OCI-LY7 (cell line): ENCODE measurements at regions not wholly inside any gene's neighbourhood (a gene's known extent, or its start where the extent isn't known, plus 50 kb on each side); places are given as distances from the start of the nearest gene placed in this dataset.

ENCODE experiments used
- BruUV-seq: library from RNA; stranded (reverse); fragments of 400-500 nt; replicated peaks from 2 replicates; lab custom pipeline; 2021; lab: Mats Ljungman, UMichigan
- CTCF ChIA-PET: fragments of 300-600 bp; sonication (Branson Sonifier 250); formaldehyde crosslinking; loops from one replicate; lab custom pipeline; 2022; ENCODE audit warnings: antibody characterized with exemption; ENCODE audit not compliant: unreplicated experiment; lab: Charles Lee
- POLR2A ChIA-PET: fragments of 300-600 bp; sonication (Branson Sonifier 250); formaldehyde crosslinking; loops from one replicate; lab custom pipeline; 2022; ENCODE audit warnings: antibody characterized with exemption; lab: Charles Lee
- DNase-seq: peaks from one replicate; pipeline ENCODE4 v3.0.0-alpha.2; 2015; ENCODE audit warnings: low spot score
- H2AFZ ChIP-seq: fragments of 200-600 bp; sonication (generic), shearing (Covaris generic); 2 replicates; pipeline ENCODE4 v1.6.1; 2014; ENCODE audit warnings: mild to moderate bottlenecking, antibody characterized with exemption, low read length, moderate library complexity
- H3K27ac ChIP-seq: fragments of 200-600 bp; sonication (generic); 2 replicates; pipeline ENCODE4 v1.5.1; 2014; ENCODE audit warnings: mixed run types, low read depth, mild to moderate bottlenecking, moderate library complexity, low read length, inconsistent platforms; ENCODE audit not compliant: poor library complexity, severe bottlenecking
- H3K36me3 ChIP-seq: fragments of 200-600 bp; sonication (generic); 2 replicates; pipeline ENCODE4 v1.6.1; 2014; ENCODE audit warnings: mild to moderate bottlenecking, antibody characterized with exemption, low read length, moderate library complexity, mixed read lengths; ENCODE audit not compliant: insufficient read depth
- H3K4me1 ChIP-seq: fragments of 200-600 bp; sonication (generic); 2 replicates; pipeline ENCODE4 v1.5.1; 2014; ENCODE audit warnings: mild to moderate bottlenecking, low read length; ENCODE audit not compliant: insufficient read depth, poor library complexity, severe bottlenecking
- H3K4me2 ChIP-seq: fragments of 200-600 bp; sonication (generic); 2 replicates; pipeline ENCODE4 v1.6.1; 2014; ENCODE audit warnings: mild to moderate bottlenecking, low read length
- H3K4me3 ChIP-seq: fragments of 200-600 bp; sonication (generic); 2 replicates; pipeline ENCODE4 v1.5.1; 2014; ENCODE audit warnings: mild to moderate bottlenecking, low read depth, low read length; ENCODE audit not compliant: poor library complexity, severe bottlenecking
- H3K79me2 ChIP-seq: fragments of 200-600 bp; sonication (generic); 2 replicates; pipeline ENCODE4 v1.6.1; 2016; ENCODE audit warnings: low read depth, mild to moderate bottlenecking, low read length, moderate library complexity, mixed read lengths; ENCODE audit not compliant: insufficient read depth
- H3K9me2 ChIP-seq: fragments of 200-600 bp; sonication (generic); 2 replicates; pipeline ENCODE4 v1.6.1; 2016; ENCODE audit warnings: mild to moderate bottlenecking, low read length, mixed read lengths; ENCODE audit not compliant: insufficient read depth
- H3K9me3 ChIP-seq: fragments of 200-600 bp; sonication (generic); 2 replicates; pipeline ENCODE4 v1.6.1; 2014; ENCODE audit warnings: mild to moderate bottlenecking, mixed run types, low read length, mixed read lengths
- H4K20me1 ChIP-seq: fragments of 200-600 bp; sonication (generic); 2 replicates; pipeline ENCODE4 v1.6.1; 2014; ENCODE audit warnings: mild to moderate bottlenecking, antibody characterized with exemption, low read length, moderate library complexity, mixed read lengths; ENCODE audit not compliant: insufficient read depth
- EZH2phosphoT487 ChIP-seq: fragments of 200-600 bp; sonication (generic); IDR thresholded peaks from 2 replicates; pipeline ENCODE4 v1.6.1; 2018; ENCODE audit warnings: low read depth, borderline replicate concordance, mild to moderate bottlenecking, mixed run types, antibody characterized with exemption, low read length, moderate library complexity, mixed read lengths
- intact Hi-C: fragments of 100-400 bp; cut with micrococcal nuclease; formaldehyde crosslinking; loops from one replicate; pipeline ENCODE4 v1.10.0; 2022; ENCODE audit not compliant: unreplicated experiment
- TF ChIP-seq, protein P1 (sequence below): fragments of 200-600 bp; sonication (generic); conservative IDR thresholded peaks from 2 replicates; pipeline ENCODE4 v1.5.1; 2014; ENCODE audit warnings: mild to moderate bottlenecking, antibody characterized with exemption, low read length, moderate library complexity, mixed read lengths

DNA sequence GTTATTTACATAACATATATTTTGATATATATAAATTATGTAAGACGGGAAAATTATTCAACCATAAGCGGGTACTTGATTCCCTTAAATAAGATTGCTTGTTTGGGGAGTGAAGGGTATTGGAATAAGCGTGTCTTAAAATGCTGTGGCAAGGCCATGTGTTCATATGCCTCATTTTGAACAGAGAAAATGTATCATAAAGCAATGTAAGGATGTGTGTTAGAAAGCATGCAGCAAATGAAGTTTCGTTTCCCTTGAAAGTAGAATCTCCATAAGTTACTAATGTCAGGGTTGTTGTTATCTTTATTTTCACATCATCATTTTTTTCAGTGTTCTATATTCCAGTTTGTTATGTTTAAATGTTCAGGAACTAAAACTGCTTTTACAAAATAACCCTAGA is 465.6 kb downstream of the FOXG1 start:
- Histone ChIP-seq H4K20me1 (no peaks in the 10 kb centered on the region), H3K9me2 (no peaks in the 10 kb centered on the region), H3K4me1 (no peaks in the 10 kb centered on the region), H2AFZ (no peak overlapping the region), H3K36me3 (no peaks in the 10 kb centered on the region), H3K4me2 (no peak overlapping the region), H3K9me3 (no peaks in the 10 kb centered on the region), H3K79me2 (no peaks in the 10 kb centered on the region), H3K27ac (no peak overlapping the region), H3K4me3 (no peak overlapping the region)
- CTCF ChIA-PET, result no interaction called here
- no peak for TF ChIP-seq EZH2phosphoT487
- TF ChIP-seq, protein P1, sequence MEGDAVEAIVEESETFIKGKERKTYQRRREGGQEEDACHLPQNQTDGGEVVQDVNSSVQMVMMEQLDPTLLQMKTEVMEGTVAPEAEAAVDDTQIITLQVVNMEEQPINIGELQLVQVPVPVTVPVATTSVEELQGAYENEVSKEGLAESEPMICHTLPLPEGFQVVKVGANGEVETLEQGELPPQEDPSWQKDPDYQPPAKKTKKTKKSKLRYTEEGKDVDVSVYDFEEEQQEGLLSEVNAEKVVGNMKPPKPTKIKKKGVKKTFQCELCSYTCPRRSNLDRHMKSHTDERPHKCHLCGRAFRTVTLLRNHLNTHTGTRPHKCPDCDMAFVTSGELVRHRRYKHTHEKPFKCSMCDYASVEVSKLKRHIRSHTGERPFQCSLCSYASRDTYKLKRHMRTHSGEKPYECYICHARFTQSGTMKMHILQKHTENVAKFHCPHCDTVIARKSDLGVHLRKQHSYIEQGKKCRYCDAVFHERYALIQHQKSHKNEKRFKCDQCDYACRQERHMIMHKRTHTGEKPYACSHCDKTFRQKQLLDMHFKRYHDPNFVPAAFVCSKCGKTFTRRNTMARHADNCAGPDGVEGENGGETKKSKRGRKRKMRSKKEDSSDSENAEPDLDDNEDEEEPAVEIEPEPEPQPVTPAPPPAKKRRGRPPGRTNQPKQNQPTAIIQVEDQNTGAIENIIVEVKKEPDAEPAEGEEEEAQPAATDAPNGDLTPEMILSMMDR, result no peak
- BruUV-seq, result no TSS peak
- POLR2A ChIA-PET, result interaction anchor here (0.6 kb wide), 1 partner anchor 489 kb away, joined by 3 read pairs; no protein-coding TSS in a partner anchor
- intact Hi-C loops, result no loop called here
- no peak for DNase-seq

DNA sequence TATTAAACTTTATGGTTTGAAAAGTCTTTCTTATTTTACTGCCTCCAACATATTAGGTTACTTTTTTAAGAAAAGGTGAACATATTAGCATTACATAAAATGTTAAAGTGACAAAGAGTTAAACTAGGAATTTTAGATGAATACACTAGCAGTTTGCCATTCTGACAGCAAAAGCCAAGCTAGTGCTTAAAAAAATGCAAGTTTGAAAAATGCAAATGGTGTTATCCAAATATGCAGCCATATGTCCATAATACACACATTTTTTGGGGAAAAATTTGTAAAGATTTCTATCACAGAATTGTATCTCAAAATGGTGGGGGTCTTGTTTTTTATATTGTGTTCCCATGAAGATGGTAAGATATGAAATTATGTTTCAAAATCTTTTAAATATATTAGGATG is 466.1 kb downstream of the FOXG1 start:
- Histone ChIP-seq H3K79me2 (no peaks in the 10 kb centered on the region), H3K4me1 (no peaks in the 10 kb centered on the region), H3K9me2 (no peaks in the 10 kb centered on the region), H3K36me3 (no peaks in the 10 kb centered on the region), H3K9me3 (no peaks in the 10 kb centered on the region), H3K4me2 (no peak overlapping the region), H3K27ac (no peak overlapping the region), H4K20me1 (no peaks in the 10 kb centered on the region), H2AFZ (no peak overlapping the region), H3K4me3 (no peak overlapping the region)
- no TSS peak for BruUV-seq
- ChIA-PET POLR2A (interaction anchor here (0.6 kb wide), 1 partner anchor 489 kb away, joined by 3 read pairs; no protein-coding TSS in a partner anchor), CTCF (no interaction called here)
- no peak for DNase-seq
- intact Hi-C loops, result no loop called here
- TF ChIP-seq, protein P1, result no peak
- no peak for TF ChIP-seq EZH2phosphoT487

DNA sequence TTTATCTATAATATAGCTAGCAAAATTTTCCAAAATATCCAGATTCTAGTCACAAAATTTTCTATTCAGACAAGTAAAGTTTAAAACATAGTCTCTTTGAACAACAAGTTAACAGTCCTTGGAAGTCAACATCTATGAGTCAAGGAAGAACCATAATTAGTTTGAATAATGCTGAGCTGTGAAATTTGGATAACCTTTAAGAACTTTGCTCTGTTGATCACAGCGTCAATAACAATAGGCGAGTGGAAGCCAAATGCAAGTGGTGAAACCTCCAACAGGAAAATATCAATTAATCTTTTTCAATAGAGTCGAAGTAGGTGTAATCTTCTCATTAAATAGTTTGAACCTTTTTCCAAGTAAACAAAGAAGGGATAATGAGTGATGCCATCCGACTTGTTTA is 466.6 kb downstream of the FOXG1 start:
- TF ChIP-seq, protein P1, result no peak
- no peak for TF ChIP-seq EZH2phosphoT487
- Histone ChIP-seq H3K4me3 (no peak overlapping the region), H3K79me2 (no peaks in the 10 kb centered on the region), H4K20me1 (no peaks in the 10 kb centered on the region), H3K27ac (no peak overlapping the region), H3K4me2 (no peak overlapping the region), H3K9me2 (no peaks in the 10 kb centered on the region), H3K36me3 (no peaks in the 10 kb centered on the region), H3K4me1 (no peaks in the 10 kb centered on the region), H2AFZ (no peak overlapping the region), H3K9me3 (no peaks in the 10 kb centered on the region)
- BruUV-seq, result no TSS peak
- CTCF ChIA-PET, result no interaction called here
- POLR2A ChIA-PET, result no interaction called here
- no peak for DNase-seq
- intact Hi-C loops, result no loop called here
